SK-N-MC (cell line): ENCODE measurements at regions not wholly inside any gene's neighbourhood (a gene's known extent, or its start where the extent isn't known, plus 50 kb on each side); places are given as distances from the start of the nearest gene placed in this dataset.

ENCODE experiments used
- EZH2 ChIP-seq: fragments of 200-600 bp; sonication (generic); IDR thresholded peaks from one replicate; pipeline ENCODE4 v1.6.1; 2017; ENCODE audit warnings: antibody characterized with exemption
- FOXP2 ChIP-seq: optimal IDR thresholded peaks from 2 replicates; pipeline ENCODE3; 2011; ENCODE audit warnings: mild to moderate bottlenecking, moderate library complexity; ENCODE audit not compliant: insufficient read depth; ENCODE audit errors: extremely low read length, control extremely low read depth
- POLR2AphosphoS5 ChIP-seq: IDR thresholded peaks from 2 replicates; pipeline ENCODE4 v1.6.1; 2012; ENCODE audit warnings: mild to moderate bottlenecking, low read depth, low read length, borderline replicate concordance

DNA sequence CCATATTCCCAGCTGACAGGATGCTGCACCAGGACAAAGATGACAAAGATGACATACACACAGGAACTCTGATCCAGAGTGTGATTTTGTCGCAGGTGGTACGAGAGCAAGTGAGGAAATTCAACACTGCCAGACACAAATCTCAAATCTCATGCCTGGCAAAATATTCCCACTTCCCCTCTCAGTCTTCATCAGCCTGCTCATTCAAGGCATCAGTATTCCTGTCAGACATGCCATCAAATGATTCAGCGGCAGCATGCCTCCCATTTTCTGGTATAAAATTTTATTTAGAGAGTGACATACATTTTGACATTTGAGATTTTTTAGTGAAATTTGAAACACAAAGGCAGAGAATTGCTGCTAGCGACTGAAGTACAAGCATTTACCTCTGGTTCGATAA is 228.1 kb upstream of the LMCD1 start:
- TF ChIP-seq POLR2AphosphoS5 (no peak), FOXP2 (no peak), EZH2 (no peak)
